Activated T-cell treated with anti-CD3 and anti-CD28 coated beads, Interleukin-2, amount 50 U/mL, for 1 hour (primary cell): ENCODE measurements at regions not wholly inside any gene's neighbourhood (a gene's known extent, or its start where the extent isn't known, plus 50 kb on each side); places are given as distances from the start of the nearest gene placed in this dataset.

Experiments used
- DNase-seq: peaks from one replicate; pipeline ENCODE4 v3.0.0-alpha.2; 2020

DNA sequence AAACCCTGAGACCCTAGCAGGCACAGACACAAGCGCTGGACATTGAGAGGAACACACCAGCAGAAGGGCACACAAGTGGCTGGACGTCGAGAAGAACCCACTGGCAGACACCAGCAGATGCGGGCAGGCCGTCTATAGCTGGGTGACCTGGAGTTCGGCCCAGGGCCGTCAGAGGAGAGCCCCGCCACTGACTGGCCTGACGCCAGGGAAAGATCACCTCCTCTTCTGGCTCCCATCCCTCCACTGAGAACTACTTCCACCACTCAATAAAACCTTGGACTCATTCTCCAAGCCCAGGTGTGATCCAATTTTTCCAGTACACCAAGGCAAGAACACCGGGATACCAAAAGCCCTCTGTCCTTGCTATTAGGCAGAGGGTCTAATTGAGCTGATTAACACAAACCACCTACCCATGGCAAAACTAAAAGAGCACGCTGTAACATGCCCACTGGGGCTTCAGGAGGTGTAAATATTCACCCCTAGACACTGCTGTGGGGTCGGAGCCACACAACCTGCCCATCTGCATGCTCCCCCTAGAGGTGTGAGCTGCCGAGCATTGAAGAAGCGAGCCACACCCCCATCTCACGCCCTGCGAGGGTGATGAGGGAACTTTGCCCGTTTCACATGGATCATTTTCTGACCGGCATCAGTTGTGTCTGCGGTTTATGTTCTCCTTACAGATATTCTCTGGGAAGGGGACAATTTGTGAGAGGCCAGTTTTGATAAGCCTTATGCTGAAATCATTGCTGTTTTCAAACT, 104.8 kb downstream of the HLX start:
- no peak for DNase-seq

- no peak for DNase-seq
Observed at GRCh38 chr1:220990427-220991339, 111.4 kb downstream of the HLX start.

DNA sequence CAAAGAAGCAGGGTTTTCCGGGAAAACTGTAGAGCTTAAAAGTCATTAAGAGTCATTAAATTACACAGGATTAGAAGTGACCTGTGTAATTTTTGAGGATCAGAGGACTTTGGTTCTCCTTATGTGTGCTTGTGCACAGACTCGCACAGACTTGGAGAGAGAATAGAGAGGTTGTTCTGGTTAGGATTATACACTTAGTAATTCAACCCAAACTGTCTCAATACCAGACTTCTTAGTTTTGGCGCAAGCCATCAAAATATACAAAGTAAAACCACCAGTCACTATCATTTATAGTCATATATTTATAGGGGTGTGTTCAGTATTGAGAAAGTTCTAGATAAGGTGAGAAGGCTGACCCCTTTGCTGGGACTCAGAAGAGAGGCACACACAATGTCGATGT, 112.3 kb downstream of the HLX start:
- no peak for DNase-seq

GRCh38 chr1:220991959-220992704, 112.9 kb downstream of the HLX start:
- DNase-seq: no peak

DNA sequence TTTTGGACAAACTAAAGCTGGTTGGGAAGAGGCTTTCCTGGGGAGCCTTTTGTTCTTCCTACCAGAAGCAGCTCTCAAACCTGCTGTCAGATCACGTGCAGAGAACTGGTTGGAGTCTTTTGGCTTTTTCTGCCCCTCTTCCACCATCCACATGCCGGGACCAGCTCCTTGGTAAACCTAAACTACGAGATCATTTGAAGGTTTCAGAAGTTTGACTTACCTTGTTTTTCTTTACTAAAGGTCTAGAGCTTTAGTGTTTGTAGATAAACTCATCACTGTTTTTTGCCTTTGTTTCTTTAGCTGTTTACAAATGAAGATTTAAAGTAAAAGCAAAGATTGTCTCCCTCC, 113.4 kb downstream of the HLX start:
- no peak for DNase-seq

DNA sequence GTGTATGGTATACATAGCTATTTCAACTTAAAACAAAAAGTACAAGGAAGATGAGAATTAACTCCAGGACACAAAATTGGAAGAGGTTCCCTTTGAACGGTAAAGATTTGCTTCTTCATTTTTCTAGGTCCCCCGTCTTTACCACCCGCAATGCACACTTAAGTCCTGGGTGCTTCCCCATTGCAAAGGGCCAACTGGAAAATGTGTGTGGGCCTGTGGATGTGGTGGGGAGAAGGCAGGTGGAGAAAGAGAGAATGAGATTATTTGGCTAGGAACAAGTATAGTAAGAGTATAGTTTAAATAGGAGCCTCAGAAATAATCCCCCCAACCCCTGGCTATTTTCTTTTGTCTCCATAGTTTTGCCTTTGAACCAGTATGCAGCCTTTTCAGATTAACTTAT, 115.4 kb downstream of the HLX start:
- no peak for DNase-seq

- no peak for DNase-seq
Observed at GRCh38 chr1:220997791-220998190, 118.5 kb downstream of the HLX start.

- no peak for DNase-seq
Observed at GRCh38 chr1:220999872-221000863, 120.9 kb downstream of the HLX start.

GRCh38 chr1:221001167-221001566, 121.9 kb downstream of the HLX start:
- DNase-seq: no peak

DNA sequence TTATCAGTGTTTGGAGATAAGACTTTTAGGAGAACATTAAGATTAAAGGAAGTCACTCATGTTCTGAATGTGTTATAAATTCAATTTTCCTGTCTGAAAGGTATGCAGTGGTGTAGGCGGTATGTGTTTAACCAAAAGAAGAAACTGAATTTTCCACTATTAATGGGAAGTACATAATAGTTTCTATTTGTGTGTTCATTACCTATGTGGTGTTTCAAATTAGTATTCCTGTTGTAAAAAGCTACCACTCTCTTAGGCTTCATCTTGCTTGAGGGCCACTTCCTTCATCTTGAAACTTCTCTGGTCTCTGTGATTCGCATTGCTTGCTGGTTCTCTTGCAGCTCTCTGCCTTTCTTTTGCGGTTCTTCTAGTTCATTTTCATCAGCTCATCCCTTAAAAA, 123.4 kb downstream of the HLX start:
- no peak for DNase-seq

DNA sequence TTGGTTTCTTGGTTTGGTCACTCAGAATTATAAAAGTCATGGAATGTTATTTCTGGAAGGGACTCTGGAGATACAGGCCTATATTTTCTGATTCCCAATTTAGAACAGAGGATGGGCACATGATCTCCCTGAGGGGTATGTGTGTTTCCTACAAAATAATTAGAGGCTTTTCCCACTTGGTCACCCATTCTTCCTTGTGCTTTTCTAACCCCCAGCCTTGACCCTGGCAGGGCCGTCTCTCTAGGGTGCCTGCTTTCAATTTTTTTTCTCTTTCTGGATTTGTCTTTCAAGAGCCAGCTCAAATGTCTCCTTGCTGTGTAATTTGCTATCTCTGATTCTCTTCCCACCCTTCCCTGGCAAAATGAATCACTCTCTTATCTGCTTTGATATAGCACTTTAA, 131.9 kb downstream of the HLX start:
- no peak for DNase-seq

GRCh38 chr1:221012120-221012519, 132.9 kb downstream of the HLX start:
- DNase-seq: no peak

DNA sequence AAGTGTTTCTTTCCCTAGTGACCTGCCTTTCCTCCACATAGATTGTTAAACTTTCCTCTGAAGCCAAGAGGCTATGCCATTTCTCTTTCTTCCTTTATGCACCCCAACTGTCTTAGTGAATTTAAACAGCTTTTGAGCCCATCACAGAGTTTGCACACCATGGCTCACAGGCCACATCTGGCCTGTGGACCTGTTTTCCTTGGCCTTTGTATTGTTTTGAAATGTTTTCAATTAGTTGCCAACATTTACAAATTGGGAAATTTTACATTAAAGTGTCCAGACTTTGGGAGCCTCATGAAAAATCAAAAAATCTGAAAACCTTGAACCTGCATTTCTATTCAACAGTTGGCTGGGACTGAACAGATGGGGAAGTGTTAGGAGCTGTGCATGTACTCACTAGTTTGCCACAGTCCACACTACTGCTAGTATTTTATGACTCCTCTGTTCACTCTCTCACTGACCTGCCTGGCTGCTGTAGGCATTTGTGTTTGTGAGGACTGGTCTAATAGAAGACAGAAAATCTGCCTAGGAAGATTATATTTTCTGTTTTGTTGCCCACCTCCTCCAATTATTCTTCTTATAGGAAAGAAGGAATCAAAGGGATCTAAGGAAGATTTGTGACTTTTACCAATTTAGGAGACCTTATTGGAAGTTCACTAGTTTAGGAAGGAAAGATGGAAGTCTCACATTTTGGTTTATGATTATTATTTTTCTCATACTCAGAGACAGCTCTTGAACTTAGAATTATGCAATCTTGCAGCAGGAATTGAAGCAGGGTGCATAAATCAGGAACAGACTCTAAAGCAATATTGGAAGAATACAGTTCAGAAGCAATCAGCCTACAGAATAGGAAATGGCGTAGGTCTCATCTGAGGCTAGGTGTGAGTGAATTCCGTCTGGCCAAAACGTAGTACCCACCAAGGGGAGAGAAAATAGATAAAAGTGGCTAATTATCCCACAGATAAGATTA, 134.7 kb downstream of the HLX start:
- DNase-seq: no peak

DNA sequence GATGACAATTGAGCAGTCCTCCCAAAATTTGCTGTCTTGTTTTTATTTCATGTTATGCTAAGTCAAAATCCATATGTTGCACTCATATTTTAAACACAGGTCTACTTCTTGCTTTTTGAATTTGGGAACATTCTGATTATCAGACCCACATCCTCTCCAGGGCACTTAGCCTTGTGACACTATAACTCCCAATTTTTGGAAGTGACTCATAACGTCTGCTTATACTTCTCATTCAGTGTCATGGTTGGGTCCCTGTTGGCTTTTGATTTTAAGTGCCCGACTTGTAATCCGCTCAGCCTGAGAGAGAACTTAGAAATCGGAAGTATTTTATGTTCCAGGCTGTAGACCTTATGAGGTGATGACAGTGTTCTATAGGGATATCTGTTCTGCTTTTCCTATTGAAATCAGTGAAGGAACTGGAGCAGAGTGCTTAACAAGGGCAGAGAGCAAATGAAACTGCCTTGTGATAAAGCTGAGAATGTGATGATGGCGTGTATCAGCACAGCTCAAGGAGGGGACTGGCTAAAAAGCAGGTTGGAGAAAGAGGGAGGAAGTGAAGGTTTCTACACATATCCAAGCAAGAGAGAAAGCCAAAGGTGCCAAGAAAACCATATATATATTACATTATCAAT, 136.0 kb downstream of the HLX start:
- no peak for DNase-seq

GRCh38 chr1:221016751-221017150, 137.5 kb downstream of the HLX start:
- no peak for DNase-seq

DNA sequence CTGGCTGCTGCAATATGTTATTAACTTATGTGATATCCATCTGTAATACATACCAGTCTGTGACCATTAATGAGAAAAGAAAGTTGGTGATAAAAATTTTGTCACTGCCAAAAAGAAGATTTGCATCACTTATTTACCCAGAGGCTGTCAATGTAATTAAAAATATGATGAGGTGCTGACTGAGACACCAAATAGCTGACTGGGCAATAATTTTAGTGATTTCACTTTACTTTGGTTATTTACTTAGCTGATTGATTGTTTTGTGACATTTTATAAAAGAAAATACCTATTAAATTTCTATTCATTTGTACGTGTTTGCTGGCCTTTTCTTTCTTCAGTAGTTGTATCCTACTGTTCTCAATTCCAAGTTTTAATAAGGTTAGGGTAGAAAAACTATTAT, 139.2 kb downstream of the HLX start:
- DNase-seq: no peak

GRCh38 chr1:221022331-221022730, 143.1 kb downstream of the HLX start:
- DNase-seq: no peak

DNA sequence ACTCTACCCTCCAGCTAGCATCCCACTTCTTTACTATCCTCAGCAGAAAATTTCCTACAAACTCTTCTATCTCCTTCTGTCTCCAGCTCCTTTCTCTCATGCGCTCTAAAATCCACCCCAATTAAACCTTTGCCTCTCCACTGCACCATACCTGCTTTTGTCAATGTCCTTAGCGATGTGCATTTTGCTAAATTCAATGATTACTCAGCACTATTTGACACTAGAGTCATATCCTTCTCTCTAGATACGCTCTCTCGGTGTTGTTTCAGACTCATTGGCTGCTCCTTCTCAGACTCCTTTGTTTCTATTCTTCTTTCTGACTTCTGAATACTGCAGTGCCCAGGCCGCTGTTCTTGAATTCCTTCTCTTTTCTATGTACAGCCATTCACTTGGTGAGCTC, 144.2 kb downstream of the HLX start:
- DNase-seq: no peak

- DNase-seq: no peak
Observed at GRCh38 chr1:221025501-221025900, 146.3 kb downstream of the HLX start.

GRCh38 chr1:221025956-221026355, 146.7 kb downstream of the HLX start:
- no peak for DNase-seq
